Panc1 (cell line): ENCODE measurements at regions not wholly inside any gene's neighbourhood (a gene's known extent, or its start where the extent isn't known, plus 50 kb on each side); places are given as distances from the start of the nearest gene placed in this dataset.
"Not testable (repeated sequence)": the region's sequence is repeated elsewhere in the genome, so short reads cannot be mapped to it uniquely, and the experiment has no call there.

Experiments used
- ATAC-seq: fragments of 200-7000 bp; cut with Tn5 transposase; 2 replicates; pipeline ENCODE4 v1.9.1; 2020; ENCODE audit warnings: mild to moderate bottlenecking, moderate library complexity
- BruUV-seq: library from RNA; stranded (reverse); fragments of 400-500 nt; replicated peaks from 2 replicates; lab custom pipeline; 2021; lab: Mats Ljungman, UMichigan
- CTCF ChIA-PET: fragments of 300-600 bp; sonication (Branson Sonifier 250); formaldehyde crosslinking; loops from one replicate; lab custom pipeline; 2022; ENCODE audit warnings: antibody characterized with exemption; lab: Charles Lee
- POLR2A ChIA-PET: fragments of 300-600 bp; sonication (Branson Sonifier 250); formaldehyde crosslinking; loops from one replicate; lab custom pipeline; 2022; ENCODE audit warnings: antibody characterized with exemption; lab: Charles Lee
- DNase-seq: peaks from one replicate; pipeline ENCODE4 v3.0.0-alpha.2; 2010; ENCODE audit warnings: low read depth, low spot score
- H3K27ac ChIP-seq: 2 replicates; pipeline ENCODE4 v1.5.1; 2011; ENCODE audit warnings: mild to moderate bottlenecking, low read length, inconsistent platforms
- H3K27me3 ChIP-seq: fragments of 200-500 bp; sonication (Bioruptor generic); 2 replicates; pipeline ENCODE4 v1.6.0; 2014; ENCODE audit warnings: low read length, inconsistent platforms; ENCODE audit not compliant: control insufficient read depth, insufficient read depth
- H3K36me3 ChIP-seq: fragments of 200-500 bp; sonication (Bioruptor generic); 2 replicates; pipeline ENCODE4 v1.5.1; 2014; ENCODE audit warnings: inconsistent platforms, mild to moderate bottlenecking, low read length, moderate library complexity; ENCODE audit not compliant: control insufficient read depth, insufficient read depth
- H3K4me1 ChIP-seq: 2 replicates; pipeline ENCODE4 v1.5.1; 2011; ENCODE audit warnings: inconsistent platforms, mild to moderate bottlenecking, low read length, moderate library complexity; ENCODE audit not compliant: control insufficient read depth, insufficient read depth
- H3K4me3 ChIP-seq, 2 experiments: 2 replicates each; pipeline ENCODE4 v1.5.1; 2011 to 2012; ENCODE audit warnings: low read depth in 2 of 2, low read length in 2 of 2, mild to moderate bottlenecking in 2 of 2, inconsistent platforms in 1 of 2, moderate library complexity in 1 of 2
- H3K9me3 ChIP-seq: fragments of 200-500 bp; sonication (Bioruptor generic); 2 replicates; pipeline ENCODE4 v1.5.1; 2014; ENCODE audit warnings: low read depth, mild to moderate bottlenecking, inconsistent platforms, low read length, moderate library complexity; ENCODE audit not compliant: control insufficient read depth, insufficient read depth
- in situ Hi-C: cut with HindIII; loops from 2 replicates; pipeline ENCODE4 v1.10.0; 2016; ENCODE audit warnings: low sequenced_read_pairs, low pct_unique_long_range_greater_than_20kb
- intact Hi-C: fragments of 100-400 bp; cut with micrococcal nuclease; formaldehyde crosslinking; loops from one replicate; pipeline ENCODE4 v1.10.0; 2022; ENCODE audit not compliant: unreplicated experiment

DNA sequence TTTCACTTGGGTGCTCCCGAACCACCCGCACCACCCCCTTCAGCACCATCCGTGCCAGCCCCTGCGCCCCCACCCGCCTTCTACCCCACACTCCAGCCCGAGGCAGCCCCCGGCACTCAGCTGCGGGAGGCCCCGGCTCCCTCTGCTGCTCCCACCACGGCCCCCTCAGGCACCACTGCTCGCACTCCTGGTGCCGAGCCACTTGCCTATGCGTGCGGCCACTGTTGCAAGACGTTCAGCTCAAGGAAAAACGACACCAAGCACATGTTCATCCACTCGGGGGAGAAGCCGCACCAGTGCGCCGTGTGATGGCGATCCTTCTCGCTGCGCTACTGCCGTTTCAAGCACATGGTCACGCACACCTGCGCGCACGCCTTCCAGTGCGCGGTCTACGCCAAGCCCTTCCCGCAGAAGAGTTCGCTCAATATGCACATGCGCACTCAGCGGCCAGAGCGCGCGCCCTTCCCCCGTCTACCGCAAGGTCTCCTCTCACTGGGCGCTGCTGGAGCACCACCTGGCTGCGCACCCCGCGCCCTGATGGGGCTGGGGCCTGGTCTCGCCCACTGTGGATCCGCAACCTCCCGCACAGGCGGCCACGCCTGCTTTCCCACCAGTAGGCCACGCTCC lies 88.4 kb downstream of the LIMS4 start:
- H3K27ac ChIP-seq, H3K9me3 ChIP-seq, BruUV-seq, POLR2A ChIA-PET, DNase-seq, H3K4me1 ChIP-seq, H3K36me3 ChIP-seq, intact Hi-C loops, H3K27me3 ChIP-seq, in situ Hi-C loops, CTCF ChIA-PET, H3K4me3 ChIP-seq: not testable (repeated sequence)
- peak; percentile 84 for ATAC-seq

DNA sequence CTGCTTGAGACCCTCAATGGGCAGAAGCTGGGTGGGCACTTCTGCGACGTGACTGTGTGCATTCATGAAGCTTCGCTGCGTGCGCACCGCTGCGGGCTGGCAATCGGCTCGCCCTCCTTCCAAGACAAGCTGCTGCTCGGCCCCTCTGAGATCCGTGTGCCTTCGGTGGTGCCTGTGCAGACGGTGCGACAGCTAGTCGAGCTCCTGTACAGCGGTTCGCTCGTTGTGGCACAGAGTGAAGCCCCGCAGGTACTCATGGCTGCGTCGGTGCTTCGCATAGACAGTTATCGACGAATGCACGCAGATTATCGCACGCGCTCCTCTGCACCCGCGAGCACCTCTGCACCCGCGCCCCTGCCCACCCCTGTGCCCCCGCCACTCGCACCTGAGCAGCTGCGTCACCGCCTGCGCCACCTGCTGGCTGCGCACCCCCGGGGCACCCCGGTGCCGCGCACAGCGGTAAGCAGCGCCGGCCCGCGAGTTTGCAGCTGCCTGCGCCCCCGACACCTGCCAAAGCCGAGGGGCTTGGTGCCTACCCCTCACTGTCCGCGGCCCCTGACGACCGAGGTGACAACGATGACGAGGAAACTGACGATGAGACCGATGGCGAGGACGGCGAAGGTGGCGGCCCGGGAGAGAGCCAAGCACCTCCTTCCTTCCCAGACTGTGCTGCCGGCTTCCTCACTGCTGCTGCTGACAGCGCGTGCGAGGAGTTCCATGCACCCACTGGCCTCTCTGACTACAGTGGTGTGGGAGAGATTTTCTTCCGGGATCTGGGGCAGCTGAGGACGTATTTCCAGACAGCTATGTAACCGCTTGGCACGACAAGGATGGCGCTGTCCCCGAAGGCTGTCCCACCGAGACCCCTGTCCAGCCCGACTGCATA lies 89.2 kb downstream of the LIMS4 start:
- in situ Hi-C loops, POLR2A ChIA-PET, H3K36me3 ChIP-seq, CTCF ChIA-PET, H3K4me1 ChIP-seq, intact Hi-C loops, H3K9me3 ChIP-seq, H3K27me3 ChIP-seq, H3K4me3 ChIP-seq, DNase-seq, H3K27ac ChIP-seq: not testable (repeated sequence)
- peak; percentile 81 for ATAC-seq
- TSS peak; percentile 7 for BruUV-seq

DNA sequence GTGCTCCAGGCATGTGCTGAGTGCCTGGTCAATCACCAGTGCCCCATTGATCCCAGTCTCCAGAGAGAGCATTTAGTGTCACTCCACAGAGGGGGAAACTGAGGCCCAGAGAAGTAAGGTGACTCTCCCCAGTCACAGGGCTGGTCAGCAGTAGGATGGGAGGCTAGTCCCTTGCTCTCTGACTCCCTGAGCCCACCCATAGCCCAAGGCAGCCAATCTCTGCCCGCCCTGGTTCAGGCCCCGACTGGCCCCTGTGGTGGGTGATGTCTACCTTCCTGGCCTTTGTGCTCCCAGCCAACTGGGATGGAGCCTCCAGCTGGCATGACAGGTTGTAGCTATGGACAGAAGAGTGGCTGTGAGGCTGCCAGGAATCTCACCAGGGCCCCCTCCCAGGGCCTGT lies 99.1 kb downstream of the LIMS4 start:
- ATAC-seq, DNase-seq, H3K36me3 ChIP-seq, H3K4me3 ChIP-seq, H3K9me3 ChIP-seq, POLR2A ChIA-PET, H3K4me1 ChIP-seq, BruUV-seq, intact Hi-C loops, in situ Hi-C loops, H3K27ac ChIP-seq, H3K27me3 ChIP-seq, CTCF ChIA-PET: not testable (repeated sequence)

DNA sequence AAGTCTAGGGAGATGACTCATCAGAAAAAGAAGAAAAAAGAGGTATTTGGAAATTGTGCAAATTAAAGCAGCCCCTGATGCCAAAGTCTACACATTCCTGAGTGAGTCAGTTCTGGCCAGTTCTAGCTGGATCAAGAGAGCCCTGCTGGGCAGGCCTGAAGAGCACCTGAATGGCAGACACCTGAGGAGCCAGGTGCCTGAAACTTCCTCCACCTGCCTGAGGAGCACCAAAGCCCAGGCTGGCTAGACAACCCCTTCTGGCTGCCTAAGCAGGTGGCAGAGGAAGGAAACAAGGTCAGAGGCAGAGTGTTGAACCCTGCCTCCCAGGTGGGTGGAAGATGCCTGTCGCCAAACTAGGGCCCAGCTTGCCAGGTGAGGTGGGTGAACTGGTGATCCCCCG lies 101.0 kb downstream of the LIMS4 start:
- in situ Hi-C loops, H3K4me1 ChIP-seq: not testable (repeated sequence)

DNA sequence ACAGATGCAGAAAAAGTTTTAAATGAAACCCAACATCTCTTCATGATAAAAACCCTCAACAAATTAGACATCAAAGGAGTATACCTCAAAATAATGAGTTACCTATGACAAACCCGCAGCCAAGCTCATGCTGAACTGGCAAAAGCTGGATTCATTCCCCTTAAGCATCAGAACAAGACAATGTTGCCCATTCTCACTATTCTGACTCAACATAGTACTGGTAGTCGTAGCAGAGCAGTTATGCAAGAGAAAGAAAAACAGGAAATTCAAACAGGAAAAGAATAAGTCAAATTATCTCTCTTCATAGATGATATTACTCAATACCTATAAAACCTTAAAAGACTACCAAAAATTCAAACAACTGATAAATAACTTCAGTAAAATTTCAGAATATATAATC lies 115.0 kb downstream of the LIMS4 start:
- ATAC-seq, intact Hi-C loops, in situ Hi-C loops, H3K4me3 ChIP-seq, H3K27me3 ChIP-seq, DNase-seq, H3K27ac ChIP-seq, H3K9me3 ChIP-seq, BruUV-seq, H3K36me3 ChIP-seq, H3K4me1 ChIP-seq, CTCF ChIA-PET, POLR2A ChIA-PET: not testable (repeated sequence)

More for the DNA sequence above, 101.0 kb downstream of the LIMS4 start:
- intact Hi-C loops, POLR2A ChIA-PET, H3K9me3 ChIP-seq, BruUV-seq, CTCF ChIA-PET, H3K27ac ChIP-seq, H3K4me3 ChIP-seq, H3K36me3 ChIP-seq, DNase-seq, H3K27me3 ChIP-seq, ATAC-seq: not testable (repeated sequence)

DNA sequence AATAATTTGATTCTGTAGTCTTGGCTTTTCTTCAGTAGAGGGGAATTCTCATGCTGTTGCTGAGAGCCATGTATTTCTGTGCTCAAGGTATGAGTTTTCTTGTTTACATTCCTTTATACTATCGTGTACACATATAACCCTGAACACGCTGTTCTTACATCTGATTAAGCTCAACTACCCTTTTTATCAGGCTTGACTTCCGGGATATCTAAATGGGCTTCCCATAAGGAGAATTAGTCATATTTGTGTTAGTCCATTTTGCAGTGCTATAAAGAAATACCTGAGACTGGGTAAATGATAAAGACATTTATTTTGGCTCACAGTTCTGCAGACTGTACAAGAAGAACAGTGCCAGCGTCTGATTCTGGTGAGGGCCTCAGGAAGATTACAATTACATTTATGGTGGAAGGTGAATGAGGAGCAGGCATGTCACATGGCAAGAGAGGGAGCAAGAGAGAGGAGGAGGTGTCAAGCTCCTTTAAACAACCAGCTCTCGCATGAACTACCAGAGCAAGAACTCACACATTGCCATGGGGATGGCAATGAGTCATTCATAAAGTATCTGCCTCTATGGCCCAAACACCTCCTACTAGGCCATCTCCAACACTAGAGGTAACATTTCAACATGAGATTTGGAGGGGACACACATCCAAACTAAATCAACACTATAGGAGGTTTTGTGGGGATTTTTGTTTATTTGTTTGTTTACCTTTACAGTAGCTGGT lies 118.2 kb downstream of the LIMS4 start:
- H3K27me3 ChIP-seq, BruUV-seq, intact Hi-C loops, H3K4me1 ChIP-seq, H3K27ac ChIP-seq, H3K36me3 ChIP-seq, DNase-seq, POLR2A ChIA-PET, in situ Hi-C loops, CTCF ChIA-PET, H3K4me3 ChIP-seq, H3K9me3 ChIP-seq: not testable (repeated sequence)
- peak; percentile 98 for ATAC-seq

DNA sequence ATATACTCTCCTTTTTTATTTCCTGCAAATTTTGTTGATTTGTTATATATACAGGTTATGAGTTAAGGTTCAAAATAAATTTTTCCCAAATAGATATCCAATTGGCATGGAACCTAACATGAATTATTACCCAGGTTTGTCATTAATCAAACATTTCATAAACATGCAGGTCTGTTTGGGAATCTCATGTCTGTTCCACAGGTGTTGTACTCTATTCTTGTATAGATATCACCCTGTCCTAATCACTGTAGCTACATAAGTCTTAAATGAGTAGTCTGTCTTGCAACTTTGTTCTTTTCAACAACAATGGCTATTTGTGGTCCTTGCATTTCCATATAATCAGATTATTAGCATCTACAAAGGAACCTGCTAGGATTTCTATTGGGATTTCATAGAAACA lies 121.9 kb downstream of the LIMS4 start:
- H3K4me3 ChIP-seq, in situ Hi-C loops, POLR2A ChIA-PET, H3K27me3 ChIP-seq, intact Hi-C loops, H3K4me1 ChIP-seq, DNase-seq, BruUV-seq, H3K9me3 ChIP-seq, ATAC-seq, H3K27ac ChIP-seq, H3K36me3 ChIP-seq, CTCF ChIA-PET: not testable (repeated sequence)
